NCI-H2081 (cell line): ENCODE measurements at regions not wholly inside any gene's neighbourhood (a gene's known extent, or its start where the extent isn't known, plus 50 kb on each side); places are given as distances from the start of the nearest gene placed in this dataset.

Experiments
- DNase-seq, 2 experiments: peaks; one replicate each; lab custom pipeline; 2025; lab: John Stamatoyannopoulos, UW

DNA sequence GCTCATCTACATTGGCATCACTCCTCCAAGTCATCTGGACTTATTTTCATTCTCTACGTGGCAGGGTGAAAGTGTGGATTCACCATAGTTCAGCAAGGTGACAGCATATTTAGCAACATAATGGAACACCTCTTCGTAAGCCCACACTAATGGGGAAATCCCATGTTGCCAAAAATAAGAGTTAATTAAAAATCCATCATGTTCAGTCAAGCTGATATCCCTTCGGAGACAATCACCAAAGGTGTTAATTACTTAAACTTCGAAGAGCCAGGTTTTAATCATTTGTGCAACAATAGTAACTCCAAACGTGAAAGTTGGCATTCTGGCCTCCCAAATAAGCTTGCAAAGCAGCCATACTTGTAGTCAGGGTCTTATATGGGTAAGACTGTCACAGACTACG is 242.9 kb downstream of the NSG2 start:
- no peak for DNase-seq

DNA sequence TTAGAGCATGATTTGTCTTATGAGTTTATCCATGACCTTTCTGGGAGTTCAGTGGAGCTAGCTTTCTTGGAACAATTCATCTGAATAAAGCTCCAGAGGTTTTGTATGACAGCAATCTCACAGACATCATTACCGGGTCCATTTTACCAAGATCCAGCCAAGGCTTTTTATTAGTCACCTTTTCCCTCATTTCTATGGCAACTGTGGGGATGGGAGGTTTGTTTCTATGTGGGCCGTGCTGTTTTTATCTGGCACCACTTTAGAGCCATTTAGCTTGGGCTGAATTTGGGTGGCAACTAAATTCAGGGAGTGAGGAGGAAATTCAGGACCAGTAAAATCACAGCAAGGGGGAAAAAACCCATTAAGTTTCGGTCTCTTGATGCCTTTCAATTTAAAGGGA is 245.7 kb downstream of the NSG2 start:
- no peak for DNase-seq

DNA sequence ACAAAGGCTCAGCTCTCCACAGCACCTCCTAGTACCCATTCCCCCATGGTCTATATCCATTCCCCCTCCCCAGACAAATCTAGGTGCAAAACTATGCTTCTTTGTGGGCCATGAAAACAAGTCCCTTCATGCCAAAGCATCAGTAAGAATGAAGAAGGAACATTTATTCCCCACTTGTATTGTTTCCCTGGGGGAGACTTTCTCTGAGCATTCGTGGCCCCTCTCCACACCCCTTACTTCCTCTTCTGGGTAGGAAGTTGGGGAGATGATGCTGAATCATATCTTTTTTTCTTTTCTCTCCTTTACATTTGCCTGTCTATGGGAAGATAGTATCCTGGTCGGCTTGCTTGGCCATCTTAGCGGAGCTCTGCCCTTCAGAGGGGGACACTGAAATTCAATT is 246.8 kb downstream of the NSG2 start:
- DNase-seq: no peak

DNA sequence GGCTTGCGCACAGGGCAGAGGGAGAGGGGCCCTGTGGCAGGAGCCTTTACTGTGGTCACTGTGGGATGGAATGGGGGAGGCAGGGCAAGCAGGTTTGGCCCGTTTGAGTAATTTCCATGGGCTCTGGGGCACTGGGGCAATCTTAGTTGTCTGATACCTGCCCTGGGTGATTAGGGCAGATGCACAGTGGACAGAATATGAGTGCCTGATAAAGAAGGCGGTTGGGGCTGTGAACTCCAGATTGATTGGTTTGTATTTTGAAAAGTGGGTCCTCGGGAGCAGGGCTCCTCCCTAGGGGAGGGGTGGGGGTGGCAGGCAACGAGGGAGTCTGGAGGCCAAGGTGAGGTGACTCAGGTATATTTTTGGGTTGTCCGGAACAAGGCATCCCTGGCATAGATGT is 247.5 kb downstream of the NSG2 start:
- DNase-seq: no peak

DNA sequence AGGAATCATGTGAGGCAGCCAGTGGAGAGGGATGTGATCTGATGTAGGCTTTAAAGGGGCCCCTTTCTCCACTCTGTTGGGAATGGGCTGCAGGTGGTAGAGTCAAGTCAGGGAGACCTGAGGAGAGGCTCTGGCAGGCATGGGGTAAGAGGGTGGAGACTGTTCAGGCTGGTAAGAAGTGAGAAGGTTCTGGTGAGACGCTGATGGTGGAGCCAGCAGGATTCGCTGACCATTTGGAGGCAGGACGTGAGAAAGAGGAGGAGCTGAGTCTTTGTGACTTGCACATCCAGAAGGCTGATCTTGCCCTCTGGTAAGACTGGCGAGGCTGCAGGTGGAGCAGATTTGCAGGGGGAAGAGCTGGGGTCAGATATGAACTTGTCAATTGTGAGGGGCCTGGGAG is 248.0 kb downstream of the NSG2 start:
- DNase-seq: no peak

GRCh38 chr5:174294891-174295620 is 249.6 kb downstream of the NSG2 start:
- DNase-seq: no peak

DNA sequence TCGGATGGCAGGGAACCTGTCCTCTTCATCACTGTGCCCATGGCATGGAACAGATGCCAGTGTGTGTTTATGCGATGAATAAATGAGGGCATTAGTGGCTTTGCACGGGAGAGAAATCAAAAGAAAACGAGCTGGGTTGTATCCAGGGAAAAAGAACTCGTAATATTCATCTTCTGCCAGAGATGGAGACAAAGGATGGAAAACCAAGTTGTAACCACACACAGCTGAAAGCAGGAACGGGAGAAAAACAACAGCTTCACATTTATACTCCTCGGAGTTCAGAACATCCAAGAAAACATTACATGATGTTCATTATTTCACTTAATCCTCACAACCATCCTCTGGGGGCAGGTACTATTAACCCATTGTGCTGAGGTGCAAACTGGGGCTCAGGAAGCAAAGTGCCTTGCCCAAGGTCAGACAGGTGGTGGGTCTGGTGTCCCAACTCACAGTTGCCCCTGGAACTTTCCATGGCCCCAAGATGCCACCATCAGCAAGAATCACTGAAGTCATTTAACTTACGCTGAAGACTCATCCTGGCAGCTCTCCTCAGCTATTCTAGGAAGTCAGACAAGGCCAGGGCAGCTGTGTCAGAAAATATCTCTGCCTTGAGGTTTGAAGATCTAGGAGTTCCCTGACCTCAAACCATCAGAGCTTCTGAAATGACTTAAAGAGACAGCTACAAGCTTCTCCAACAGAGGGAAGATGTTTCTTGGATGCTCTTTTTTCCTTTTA is 250.4 kb downstream of the NSG2 start:
- DNase-seq: no peak

DNA sequence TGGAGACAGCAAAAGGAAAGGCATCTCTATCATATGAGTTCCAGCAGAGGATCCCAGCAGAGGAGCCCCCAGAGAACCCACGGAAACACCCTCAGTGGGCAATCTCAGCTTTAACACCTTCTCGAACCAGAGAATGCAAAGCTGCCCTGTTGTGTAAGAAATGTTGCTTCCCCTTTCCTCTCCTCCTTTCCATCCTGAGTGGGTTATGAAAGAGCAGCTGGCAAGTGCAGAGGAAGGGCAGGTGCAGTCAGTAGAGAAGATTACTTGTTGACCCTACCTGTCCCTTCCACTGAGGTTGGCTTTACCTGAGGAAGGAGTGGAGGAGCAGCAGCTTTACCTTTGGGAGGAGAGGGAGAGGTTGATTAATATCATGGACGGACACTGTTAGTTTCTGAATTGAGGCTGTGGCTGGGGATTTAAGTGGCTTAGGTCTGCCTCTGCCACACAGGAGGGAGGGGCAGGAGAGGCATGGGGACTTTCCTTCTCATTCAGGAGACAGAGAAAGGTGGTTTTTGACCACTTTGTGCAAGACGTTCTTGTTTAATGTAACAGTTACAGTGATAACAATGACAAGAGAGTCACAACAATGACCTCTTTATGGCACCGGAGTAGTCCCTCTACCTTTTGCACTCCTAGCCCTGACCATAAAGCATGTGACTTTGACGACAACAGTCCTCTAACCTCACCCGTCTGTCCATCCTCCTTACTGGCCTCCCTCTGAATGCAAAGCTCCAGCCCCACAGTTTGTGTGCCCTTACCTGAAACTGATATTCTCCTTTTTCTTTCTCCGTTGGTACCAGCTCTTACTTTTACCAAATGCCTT is 254.8 kb downstream of the NSG2 start:
- DNase-seq: no peak

DNA sequence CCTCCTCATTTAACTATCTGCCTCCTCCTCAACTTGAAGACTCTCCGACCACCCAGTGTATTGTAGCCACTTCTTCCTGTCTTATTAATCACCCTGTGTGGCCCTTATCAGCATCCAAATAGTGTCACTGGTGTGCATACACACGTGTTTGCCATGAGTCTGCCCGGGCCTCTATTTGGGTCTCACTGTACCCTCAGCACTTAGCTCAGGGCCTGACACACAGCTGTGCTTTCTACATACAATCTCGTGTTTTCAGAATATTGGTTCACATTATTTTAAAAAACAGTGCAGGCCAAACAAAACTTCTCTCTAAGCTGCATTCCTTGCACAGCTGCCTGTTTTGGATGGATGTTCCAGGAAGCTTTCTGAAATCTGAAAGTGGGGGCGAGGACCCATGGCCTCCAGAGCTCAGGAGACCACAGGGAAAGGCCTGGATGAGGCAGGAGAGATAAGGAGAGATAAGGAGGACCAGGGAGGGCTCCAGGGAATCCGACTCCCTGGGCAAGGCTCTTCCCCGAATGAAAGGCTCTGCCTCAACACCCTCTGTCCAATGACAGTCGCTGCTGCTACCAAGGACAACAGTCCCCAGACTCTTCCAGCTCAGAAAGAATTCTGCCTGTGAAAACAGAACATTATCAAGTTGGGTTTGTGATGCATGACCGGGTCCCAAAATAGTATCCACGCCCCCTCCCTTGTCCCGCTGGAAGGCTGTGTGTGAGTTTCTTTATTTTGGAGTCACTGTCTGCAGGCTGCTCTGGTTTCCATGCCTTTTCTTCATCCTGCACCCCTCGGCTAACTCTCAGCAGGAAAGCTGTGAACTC is 255.6 kb downstream of the NSG2 start:
- no peak for DNase-seq

DNA sequence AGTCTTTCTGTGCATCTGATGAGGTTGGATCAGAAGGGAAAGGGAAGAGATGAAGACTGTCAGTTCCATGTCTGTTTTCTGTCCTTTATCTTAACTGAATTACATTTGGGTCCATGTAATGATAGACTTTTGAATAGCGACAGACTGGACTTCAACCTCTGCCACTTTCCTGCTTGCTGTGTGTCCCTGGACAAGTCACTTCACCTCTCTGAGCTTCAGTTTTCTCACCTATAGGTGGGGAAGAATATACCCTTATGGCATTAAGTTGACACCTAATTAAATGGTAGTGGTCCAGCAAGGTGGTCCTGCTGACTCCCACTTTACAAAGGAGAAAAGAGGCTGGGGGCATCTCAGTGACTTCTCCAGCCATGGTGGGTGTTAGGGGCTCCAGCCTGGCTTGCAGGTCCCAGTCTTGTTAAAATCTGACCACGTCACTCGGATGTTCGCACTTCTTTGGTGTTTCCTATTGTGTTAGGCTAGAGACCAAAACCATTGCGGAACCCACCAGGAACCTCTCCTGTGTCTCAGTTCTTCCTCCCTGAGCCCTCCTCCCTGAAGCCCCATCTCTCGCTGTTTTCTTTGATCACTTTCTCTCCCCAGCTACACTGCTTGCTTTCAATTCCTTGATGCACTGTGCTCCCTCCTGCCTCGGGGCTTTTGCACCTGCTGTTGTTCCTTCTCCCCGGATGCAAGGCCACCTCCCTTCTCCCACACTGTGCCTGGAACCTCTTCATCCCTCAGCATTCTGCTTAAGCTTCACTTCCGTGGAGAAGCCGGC is 256.5 kb downstream of the NSG2 start:
- DNase-seq: no peak

DNA sequence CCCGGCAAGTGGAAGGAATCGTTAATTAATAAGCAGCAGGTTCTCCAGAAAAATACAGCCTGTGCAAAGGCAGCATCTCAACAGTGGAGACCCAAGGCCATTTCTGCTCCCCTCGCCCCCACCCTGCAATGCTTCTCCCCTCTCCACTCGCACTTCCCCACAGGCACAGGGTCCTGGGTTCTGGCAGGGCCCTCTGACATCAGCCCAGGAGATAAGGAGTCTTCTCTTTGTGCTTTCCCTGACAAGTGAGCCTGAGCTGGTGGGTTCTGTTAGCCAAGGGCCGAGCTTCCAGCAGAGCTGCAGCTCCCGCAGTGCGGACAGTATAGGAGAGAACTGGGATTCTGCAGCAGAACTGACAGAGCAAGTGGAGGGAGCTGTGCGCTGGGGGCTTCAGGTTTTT is 257.5 kb downstream of the NSG2 start:
- DNase-seq: no peak

- no peak for DNase-seq
These were observed 258.0 kb downstream of the NSG2 start for GRCh38 chr5:174303437-174304045.

DNA sequence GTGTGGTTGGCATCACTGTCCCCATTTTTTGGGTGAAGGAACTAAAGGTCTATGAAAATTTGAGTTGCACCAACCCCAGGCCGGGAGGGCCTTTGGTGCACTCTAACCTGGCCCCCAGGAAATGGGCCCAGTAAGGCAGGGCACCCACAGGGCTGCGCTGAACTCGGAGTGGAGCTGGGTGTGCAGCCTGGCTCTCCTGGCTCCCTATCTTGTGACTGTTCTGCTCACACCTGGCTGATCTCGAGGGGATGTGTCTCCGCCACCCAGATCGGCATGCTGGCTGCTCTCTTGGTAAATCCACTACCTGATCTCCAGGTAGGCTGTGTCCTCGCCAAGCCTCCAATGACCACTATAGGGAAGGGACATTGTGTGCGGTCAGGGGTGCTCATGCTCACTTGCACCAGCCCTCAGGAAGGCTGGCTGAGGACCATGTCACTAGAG is 259.8 kb downstream of the NSG2 start:
- DNase-seq: no peak

- DNase-seq: no peak
These were observed 261.0 kb downstream of the NSG2 start for GRCh38 chr5:174306345-174307030.

DNA sequence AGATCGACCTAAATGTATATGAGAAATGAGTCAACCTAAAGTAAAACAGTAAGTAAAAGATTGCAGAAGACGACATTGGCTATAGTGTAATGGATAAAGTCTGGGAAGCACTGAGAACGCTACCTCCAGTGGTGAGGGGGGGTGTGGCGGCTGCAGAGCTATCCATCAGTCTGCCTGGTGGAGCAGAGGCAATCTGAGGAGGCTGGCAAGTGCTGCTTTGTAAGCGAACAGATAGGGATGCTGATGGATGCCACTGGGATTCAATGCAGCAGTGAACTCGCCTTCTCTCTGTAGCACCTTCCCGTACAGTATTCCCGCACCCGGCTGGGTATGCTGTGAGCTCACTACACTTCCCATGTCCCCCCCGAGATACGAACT is 261.5 kb downstream of the NSG2 start:
- DNase-seq: no peak

GRCh38 chr5:174307656-174308271 is 262.3 kb downstream of the NSG2 start:
- no peak for DNase-seq

GRCh38 chr5:174309131-174309795 is 263.8 kb downstream of the NSG2 start:
- DNase-seq: no peak

GRCh38 chr5:174310243-174310642 is 264.7 kb downstream of the NSG2 start:
- no peak for DNase-seq

DNA sequence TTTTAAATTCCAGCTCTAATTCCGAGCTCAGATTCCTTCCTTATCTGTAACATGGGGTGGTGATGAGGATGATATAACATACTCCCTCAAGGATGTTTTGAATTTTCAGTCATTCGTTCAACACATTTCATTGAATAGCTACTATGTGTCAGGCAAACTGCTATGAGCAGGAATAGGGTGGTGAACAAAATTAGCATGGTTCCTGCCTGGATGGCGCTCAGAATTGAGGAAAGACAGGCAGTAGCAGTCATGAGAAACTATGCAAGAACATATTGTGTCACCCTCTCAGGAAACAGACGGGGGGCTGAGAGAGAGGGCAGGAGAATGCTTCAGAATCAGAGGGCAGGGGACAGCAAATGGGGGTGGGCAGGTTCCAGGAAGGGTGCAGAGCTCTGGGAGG is 265.2 kb downstream of the NSG2 start:
- no peak for DNase-seq
